ENCODE measurements at regions not wholly inside any gene's neighbourhood (a gene's known extent, or its start where the extent isn't known, plus 50 kb on each side); places are given as distances from the start of the nearest gene placed in this dataset.

DNA sequence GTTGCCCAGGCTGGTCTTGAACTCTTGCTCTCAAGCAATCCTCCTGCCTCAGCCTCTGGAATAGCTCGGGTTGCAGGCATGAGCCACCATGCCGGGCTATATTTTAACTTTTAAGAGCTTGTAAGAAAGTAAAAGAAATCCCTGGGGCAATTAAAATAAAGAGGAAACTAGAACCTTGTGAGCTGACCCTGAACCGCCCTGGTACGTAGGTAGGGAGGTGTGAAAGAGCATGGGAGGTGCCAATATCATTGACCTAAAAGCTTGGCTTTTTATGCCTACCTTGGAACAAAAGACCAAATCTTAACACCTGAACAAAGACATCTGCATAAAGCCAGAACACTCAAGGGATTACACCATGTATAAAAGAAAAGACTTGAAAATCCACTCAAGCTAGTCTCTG, 595.1 kb downstream of the SOX6 start:
- FAIRE-seq (no peak), DNase-seq (ENCODE audit: insufficient read length, low spot score) (no peak)
- TF ChIP-seq, protein P1, sequence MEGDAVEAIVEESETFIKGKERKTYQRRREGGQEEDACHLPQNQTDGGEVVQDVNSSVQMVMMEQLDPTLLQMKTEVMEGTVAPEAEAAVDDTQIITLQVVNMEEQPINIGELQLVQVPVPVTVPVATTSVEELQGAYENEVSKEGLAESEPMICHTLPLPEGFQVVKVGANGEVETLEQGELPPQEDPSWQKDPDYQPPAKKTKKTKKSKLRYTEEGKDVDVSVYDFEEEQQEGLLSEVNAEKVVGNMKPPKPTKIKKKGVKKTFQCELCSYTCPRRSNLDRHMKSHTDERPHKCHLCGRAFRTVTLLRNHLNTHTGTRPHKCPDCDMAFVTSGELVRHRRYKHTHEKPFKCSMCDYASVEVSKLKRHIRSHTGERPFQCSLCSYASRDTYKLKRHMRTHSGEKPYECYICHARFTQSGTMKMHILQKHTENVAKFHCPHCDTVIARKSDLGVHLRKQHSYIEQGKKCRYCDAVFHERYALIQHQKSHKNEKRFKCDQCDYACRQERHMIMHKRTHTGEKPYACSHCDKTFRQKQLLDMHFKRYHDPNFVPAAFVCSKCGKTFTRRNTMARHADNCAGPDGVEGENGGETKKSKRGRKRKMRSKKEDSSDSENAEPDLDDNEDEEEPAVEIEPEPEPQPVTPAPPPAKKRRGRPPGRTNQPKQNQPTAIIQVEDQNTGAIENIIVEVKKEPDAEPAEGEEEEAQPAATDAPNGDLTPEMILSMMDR (IDR thresholded peaks at IDR 0.05; ENCODE audit: insufficient read depth, missing control alignments) = no peak

- no peak for FAIRE-seq
- TF ChIP-seq, protein P1 (IDR thresholded peaks at IDR 0.05; ENCODE audit: insufficient read depth, missing control alignments) = no peak
- DNase-seq (ENCODE audit: insufficient read length, low spot score) = no peak
These were observed 592.0 kb downstream of the SOX6 start for GRCh38 chr11:15764326-15764725.

DNA sequence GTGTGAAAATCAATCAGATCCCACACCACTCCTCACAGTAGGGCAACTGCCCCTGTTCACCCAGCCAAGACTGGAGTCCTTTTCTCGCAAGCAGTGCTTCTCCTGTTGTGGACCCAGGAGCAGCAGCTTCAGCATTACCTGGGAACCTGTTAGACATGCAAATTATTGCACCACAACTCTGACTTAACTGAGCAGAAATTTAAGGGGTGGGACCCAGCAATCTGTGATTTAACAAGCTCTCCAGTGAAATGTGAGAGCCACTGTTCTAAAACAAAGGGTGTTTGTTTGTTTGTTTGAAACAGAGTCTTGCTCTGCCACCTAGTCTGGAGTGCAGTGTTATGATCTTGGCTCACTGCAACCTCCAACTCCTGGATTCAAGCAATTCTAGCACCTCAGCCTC, 591.4 kb downstream of the SOX6 start:
- TF ChIP-seq, protein P1 (IDR thresholded peaks at IDR 0.05; ENCODE audit: insufficient read depth, missing control alignments) = no peak
- DNase-seq (ENCODE audit: insufficient read length, low spot score) (no peak), FAIRE-seq (no peak)

DNA sequence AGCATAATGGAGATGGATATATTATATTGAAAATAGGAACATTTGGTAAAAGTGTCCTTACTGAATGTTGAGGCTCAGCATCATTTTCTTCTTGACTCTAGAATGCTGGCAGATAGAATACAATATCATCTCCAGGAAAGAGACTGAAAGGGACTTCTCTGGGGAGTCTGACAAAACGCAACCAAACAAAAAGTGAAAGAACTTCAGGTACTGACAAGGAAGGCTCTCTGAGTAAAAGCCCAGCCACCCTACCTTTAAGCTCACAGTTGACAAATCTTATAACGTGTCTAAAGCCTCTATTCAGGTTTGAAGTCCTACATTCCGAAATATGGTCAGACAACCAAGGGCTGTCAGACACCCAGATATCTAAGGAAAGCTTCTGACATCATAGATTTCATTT, 590.8 kb downstream of the SOX6 start:
- FAIRE-seq = no peak
- no peak for DNase-seq (ENCODE audit: insufficient read length, low spot score)
- TF ChIP-seq, protein P1 (IDR thresholded peaks at IDR 0.05; ENCODE audit: insufficient read depth, missing control alignments) = no peak

- DNase-seq (ENCODE audit: insufficient read length, low spot score) (no peak), FAIRE-seq (no peak)
- TF ChIP-seq, protein P1 (IDR thresholded peaks at IDR 0.05; ENCODE audit: insufficient read depth, missing control alignments) = no peak
These were observed 588.0 kb downstream of the SOX6 start for GRCh38 chr11:15768321-15768720.

DNA sequence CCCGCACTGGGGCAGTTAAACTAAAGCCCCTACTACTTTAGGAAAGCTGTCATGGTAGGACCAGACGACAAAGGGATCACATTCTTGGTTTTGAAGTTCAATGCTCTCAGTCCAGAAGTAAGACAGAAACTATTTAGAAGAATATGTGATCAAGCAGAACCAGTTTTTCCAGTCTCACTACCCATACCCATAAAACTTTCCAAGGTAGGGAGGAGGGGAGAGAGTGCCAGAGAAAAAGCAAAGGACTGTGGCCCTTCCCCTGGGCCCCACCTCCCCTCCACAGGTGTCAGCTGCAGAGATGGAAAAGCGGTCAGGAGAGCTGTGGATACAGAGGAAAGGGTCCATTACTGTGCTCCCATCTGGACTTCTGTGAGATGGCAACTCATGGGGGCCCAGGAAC, 587.1 kb downstream of the SOX6 start:
- DNase-seq (ENCODE audit: insufficient read length, low spot score) = no peak
- no peak for FAIRE-seq
- TF ChIP-seq, protein P1 (IDR thresholded peaks at IDR 0.05; ENCODE audit: insufficient read depth, missing control alignments) = no peak

DNA sequence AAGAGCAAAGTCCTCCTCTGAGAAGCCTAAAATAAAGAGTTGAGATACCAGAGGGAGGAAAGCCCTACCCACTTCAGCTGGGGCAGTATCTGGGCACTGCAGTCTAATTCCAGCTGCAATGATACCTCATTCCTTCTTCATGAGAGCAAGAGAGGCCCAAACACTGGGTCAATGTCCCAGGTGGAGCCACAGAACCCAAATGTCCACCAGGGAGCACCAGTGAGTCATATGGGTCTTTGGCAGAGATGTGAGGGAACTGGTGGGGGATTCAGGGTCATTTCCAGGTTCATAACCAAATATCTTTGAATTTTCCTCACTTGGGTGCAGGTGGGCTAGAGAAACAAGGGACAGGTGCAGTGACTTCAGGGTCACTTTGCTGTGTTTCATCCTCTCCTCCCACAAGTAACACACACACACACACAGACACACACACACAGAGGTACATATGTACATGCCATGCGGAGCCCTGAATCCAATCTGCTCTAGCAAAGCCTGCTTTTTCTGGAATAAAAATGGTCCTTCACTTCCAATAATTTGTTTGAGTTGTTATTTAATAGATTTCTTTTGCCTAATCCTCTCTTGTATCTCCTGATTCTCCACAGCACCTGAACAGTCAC, 585.4 kb downstream of the SOX6 start:
- FAIRE-seq (no peak), DNase-seq (ENCODE audit: insufficient read length, low spot score) (no peak)
- TF ChIP-seq, protein P1 (IDR thresholded peaks at IDR 0.05; ENCODE audit: insufficient read depth, missing control alignments) = peak; percentile 38
